ENCODE measurements at regions not wholly inside any gene's neighbourhood (a gene's known extent, or its start where the extent isn't known, plus 50 kb on each side); places are given as distances from the start of the nearest gene placed in this dataset.

DNA sequence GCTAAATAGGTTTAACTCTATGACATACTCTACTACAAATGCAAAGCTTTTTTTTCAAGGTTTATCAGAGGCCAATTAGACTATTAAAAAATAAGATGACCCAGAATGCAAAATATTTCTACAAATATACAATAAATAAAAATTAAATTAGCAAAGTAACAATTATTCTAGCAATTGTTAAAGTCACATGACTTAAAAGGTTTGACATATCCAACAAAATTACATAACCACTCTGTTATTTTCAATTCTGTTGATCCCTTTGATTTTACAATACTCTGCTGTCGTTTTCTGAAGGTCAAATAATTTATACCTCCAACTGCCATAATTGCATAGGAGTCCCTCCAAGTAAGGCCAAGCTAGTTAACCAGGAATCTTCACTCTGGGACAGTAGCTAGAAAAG, 292.6 kb upstream of the MIR17HG start:
- Histone ChIP-seq H2BK15ac (ENCODE audit: low read depth, low read length) (no peak overlapping the region), H3K4me3 (ENCODE audit: insufficient read depth, low read depth, low read length) (no peak overlapping the region), H4K91ac (ENCODE audit: insufficient read depth, low read depth, low read length) (no peak overlapping the region), H3K79me1 (ENCODE audit: low read depth in 1 of 2, low read length in 2 of 2) (no peaks in the 10 kb centered on the region), H3K18ac (ENCODE audit: low read depth, low read length) (no peak overlapping the region), H3K9ac (ENCODE audit: low read depth, low read length) (no peak overlapping the region), H4K5ac (ENCODE audit: low read depth, low read length) (no peak overlapping the region), H3K14ac (replicated peaks; ENCODE audit: low read depth, low read length) (no peak overlapping the region), H3K4me1 (ENCODE audit: control insufficient read depth, insufficient read depth, low read length) (no peaks in the 10 kb centered on the region), H3K4me2 (ENCODE audit: low read depth, low read length) (no peak overlapping the region), H3K9me3 (ENCODE audit: control insufficient read depth, insufficient read depth, low read length) (no peaks in the 10 kb centered on the region; the same call in 1 of the 2 replicates), H3K23ac (ENCODE audit: low read depth, low read length) (no peak overlapping the region), H3K27ac (ENCODE audit: insufficient read depth, low read length) (no peak overlapping the region), H2AFZ (replicated peaks; ENCODE audit: low read length, poor library complexity) (no peak overlapping the region), H4K20me1 (ENCODE audit: insufficient read depth, low read length) (no peaks in the 10 kb centered on the region), H3K27me3 (ENCODE audit: control insufficient read depth, insufficient read depth, low read length) (no peaks in the 10 kb centered on the region), H3K36me3 (ENCODE audit: control insufficient read depth, insufficient read depth, low read length) (no peaks in the 10 kb centered on the region), H3K4ac (ENCODE audit: low read depth, low read length) (no peak overlapping the region), H2BK120ac (ENCODE audit: low read depth, low read length) (no peak overlapping the region), H3K9me1 (ENCODE audit: insufficient read depth, low read length) (no peaks in the 10 kb centered on the region), H2AK9ac (replicated peaks; ENCODE audit: low read depth, low read length, poor library complexity) (no peak overlapping the region), H4K8ac (ENCODE audit: low read depth in 2 of 2, low read length in 2 of 2) (no peak overlapping the region), H2BK5ac (ENCODE audit: low read depth, low read length, poor library complexity, severe bottlenecking) (no peak overlapping the region), H3K56ac (ENCODE audit: extremely low read depth, insufficient read depth, low read length) (no peak overlapping the region), H2BK20ac (ENCODE audit: low read depth, low read length) (no peak overlapping the region), H2AK5ac (ENCODE audit: low read depth, low read length) (no peak overlapping the region)
- no TSS peak for BruUV-seq (replicated peaks)
- ATAC-seq (ENCODE audit: low read depth) (no peak), DNase-seq (no peak)
- dilution Hi-C loops (cut with HindIII; ENCODE audit: low sequenced_read_pairs, unreplicated experiment): no loop called here
- ChIA-PET POLR2A (ENCODE audit: unreplicated experiment) (no interaction called here), CTCF (no interaction called here)
- no CpG with 5 or more reads among the region's 1 CpG for WGBS, 2 experiments (ENCODE audit: extremely low coverage in 2 of 2, insufficient read length in 1 of 2)
- intact Hi-C loops (cut with micrococcal nuclease): no loop called here
- in situ Hi-C loops (cut with MboI; ENCODE audit: low sequenced_read_pairs): no loop called here
- TF ChIP-seq, protein P1, sequence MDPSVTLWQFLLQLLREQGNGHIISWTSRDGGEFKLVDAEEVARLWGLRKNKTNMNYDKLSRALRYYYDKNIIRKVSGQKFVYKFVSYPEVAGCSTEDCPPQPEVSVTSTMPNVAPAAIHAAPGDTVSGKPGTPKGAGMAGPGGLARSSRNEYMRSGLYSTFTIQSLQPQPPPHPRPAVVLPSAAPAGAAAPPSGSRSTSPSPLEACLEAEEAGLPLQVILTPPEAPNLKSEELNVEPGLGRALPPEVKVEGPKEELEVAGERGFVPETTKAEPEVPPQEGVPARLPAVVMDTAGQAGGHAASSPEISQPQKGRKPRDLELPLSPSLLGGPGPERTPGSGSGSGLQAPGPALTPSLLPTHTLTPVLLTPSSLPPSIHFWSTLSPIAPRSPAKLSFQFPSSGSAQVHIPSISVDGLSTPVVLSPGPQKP (IDR thresholded peaks at IDR 0.05; ENCODE audit: borderline replicate concordance, low read depth, low read length): no peak
- no peak for TF ChIP-seq POLR2A (IDR thresholded peaks at IDR 0.05; ENCODE audit: low read depth, low read length)
- no peak for TF ChIP-seq RAD21 (IDR thresholded peaks at IDR 0.05; ENCODE audit: low read length)
- no peak for TF ChIP-seq CEBPB (IDR thresholded peaks at IDR 0.05; ENCODE audit: low read depth, low read length)
- TF ChIP-seq SMC3 (IDR thresholded peaks at IDR 0.05; ENCODE audit: low read depth, low read length): no peak
- TF ChIP-seq MAZ (IDR thresholded peaks at IDR 0.05; ENCODE audit: borderline replicate concordance, low read depth, low read length): no peak
- TF ChIP-seq NFE2L2 (IDR thresholded peaks at IDR 0.05; ENCODE audit: low read depth, low read length): no peak
- TF ChIP-seq MXI1 (IDR thresholded peaks at IDR 0.05; ENCODE audit: borderline replicate concordance, low read depth, low read length): no peak
- TF ChIP-seq, protein P2, sequence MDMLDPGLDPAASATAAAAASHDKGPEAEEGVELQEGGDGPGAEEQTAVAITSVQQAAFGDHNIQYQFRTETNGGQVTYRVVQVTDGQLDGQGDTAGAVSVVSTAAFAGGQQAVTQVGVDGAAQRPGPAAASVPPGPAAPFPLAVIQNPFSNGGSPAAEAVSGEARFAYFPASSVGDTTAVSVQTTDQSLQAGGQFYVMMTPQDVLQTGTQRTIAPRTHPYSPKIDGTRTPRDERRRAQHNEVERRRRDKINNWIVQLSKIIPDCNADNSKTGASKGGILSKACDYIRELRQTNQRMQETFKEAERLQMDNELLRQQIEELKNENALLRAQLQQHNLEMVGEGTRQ (IDR thresholded peaks at IDR 0.05; ENCODE audit: low read depth, low read length): no peak
- TF ChIP-seq MAFK (IDR thresholded peaks at IDR 0.05; ENCODE audit: low read depth, low read length): no peak
- TF ChIP-seq FOS (IDR thresholded peaks at IDR 0.05; ENCODE audit: low read depth, low read length): no peak
- TF ChIP-seq RCOR1 (IDR thresholded peaks at IDR 0.05; ENCODE audit: insufficient replicate concordance, low read length): no peak
- no peak for TF ChIP-seq RFX5 (IDR thresholded peaks at IDR 0.05; ENCODE audit: low read depth, low read length)

All from IMR-90 (cell line).